ENCODE measurements at regions not wholly inside any gene's neighbourhood (a gene's known extent, or its start where the extent isn't known, plus 50 kb on each side); places are given as distances from the start of the nearest gene placed in this dataset.
"Not testable (repeated sequence)": the region's sequence is repeated elsewhere in the genome, so short reads cannot be mapped to it uniquely, and the experiment has no call there.

- no peak for DNase-seq (ENCODE audit: low spot score)
- in situ Hi-C loops (cut with HindIII; ENCODE audit: low sequenced_read_pairs), result no loop called here
Measured at GRCh38 chr20:52318651-52319050, 127.1 kb upstream of the ZFP64 start.

DNA sequence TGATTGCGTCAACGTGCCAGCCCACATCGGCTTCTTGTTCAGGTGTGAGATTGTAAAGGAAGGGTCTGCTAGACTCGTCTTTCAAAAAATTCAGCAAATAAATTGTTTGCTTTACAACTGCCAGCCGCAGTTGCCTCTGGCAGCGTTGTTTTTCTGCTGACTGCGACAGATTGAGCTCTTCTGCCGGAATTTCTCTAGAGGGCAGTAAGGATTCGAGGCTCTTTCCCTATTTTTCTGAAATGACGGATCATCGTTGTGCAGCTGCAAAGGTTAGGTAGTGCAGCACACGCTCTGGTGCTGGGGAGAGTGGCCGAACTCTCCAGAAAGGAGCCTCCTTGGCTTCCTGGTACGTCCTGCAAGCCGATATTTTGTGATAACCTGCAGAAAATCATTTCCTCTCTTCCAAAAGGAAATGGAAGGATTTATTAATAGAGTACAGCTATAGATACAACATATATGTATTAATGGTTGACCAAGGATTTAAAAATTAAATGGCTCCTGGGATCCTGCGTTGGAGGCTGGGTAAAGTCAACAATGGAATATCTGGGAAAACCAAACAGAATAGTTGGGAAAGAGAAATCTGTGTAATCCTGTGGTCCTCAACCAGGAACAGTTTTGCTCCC is 121.9 kb upstream of the ZFP64 start:
- DNase-seq (ENCODE audit: low spot score), result peak; percentile 33
- in situ Hi-C loops (cut with HindIII; ENCODE audit: low sequenced_read_pairs), result no loop called here

DNA sequence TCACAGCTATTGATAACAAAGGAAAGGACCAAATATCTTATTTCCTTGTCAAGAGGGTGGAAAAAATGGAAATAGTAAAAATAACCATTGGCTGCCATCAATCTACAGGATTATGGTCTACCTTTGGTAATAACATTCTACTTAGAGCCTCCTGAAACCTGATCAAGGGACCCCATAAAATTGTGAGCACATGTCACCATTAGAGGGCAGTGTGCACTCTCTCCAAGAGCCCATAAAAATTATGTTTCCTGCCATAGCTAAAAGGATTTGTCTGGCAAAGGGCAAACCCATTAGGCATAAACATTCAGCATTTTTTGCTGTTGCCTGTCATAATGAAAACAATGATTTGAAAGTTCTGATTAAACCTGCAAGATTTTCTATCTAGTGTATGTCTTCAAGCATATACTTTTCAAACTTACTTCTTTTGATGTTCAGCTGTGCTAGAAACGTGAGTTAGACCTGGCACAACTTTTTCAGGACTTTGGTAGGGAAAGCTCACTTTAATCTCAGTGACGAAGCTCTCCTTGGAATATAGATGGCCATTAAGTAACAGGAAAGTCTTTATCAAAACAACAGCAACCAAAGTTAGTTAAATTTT is 120.7 kb upstream of the ZFP64 start:
- in situ Hi-C loops (cut with HindIII; ENCODE audit: low sequenced_read_pairs), result no loop called here

DNA sequence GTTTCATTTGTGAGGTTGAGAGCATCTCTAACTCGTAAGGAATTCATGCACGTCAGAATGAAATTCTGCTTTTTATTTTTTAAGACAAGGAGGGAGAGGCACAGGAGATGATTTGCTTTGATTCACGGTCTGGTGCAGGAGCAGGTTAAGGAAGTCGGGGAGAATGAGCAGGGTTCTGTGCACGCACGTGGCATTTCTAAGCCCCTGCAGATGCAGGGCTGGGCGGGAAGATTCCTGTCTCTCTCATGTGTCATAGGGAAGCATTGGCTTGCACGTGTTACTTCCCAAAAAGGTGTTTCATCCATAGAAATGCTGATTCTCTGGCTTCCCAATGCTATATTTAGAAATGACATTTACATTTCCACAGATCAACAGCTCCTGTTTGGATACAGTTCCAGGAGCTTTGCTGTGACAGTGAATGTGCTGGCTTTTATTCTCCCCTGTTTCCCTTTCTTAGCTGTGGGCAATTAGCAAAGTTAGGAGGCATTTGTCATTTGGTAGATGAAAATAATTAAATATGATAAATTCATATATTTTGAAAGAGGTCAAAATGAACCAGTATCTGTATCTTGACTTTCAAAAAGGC is 119.7 kb upstream of the ZFP64 start:
- in situ Hi-C loops (cut with HindIII; ENCODE audit: low sequenced_read_pairs), result no loop called here
- peak; percentile 24 for DNase-seq (ENCODE audit: low spot score)

More for the DNA sequence above, 120.7 kb upstream of the ZFP64 start:
- peak; percentile 68 for DNase-seq (ENCODE audit: low spot score)

GRCh38 chr20:52309181-52309580 is 117.6 kb upstream of the ZFP64 start:
- in situ Hi-C loops (cut with HindIII; ENCODE audit: low sequenced_read_pairs), result no loop called here

DNA sequence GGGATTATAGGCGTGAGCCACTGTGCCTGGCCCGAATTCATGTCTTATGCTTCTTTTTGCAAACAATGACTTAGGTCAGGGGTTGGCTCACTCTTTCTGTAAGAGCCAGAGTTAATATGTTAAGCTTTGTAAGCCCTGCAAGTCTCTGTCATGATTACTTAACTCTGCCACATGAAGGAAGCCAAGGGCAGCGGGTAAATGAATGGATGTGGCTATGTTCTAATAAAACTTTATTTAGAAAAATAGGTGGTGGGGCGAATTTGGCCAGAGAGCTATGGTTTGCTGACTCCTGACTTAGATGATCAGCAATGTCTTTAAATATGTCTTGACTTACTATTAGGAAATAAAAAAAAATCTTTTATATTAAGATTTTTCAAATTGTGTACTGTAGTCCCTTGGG is 114.9 kb upstream of the ZFP64 start:
- in situ Hi-C loops (cut with HindIII; ENCODE audit: low sequenced_read_pairs), result no loop called here
- no peak for DNase-seq (ENCODE audit: low spot score)

More at GRCh38 chr20:52309181-52309580, 117.6 kb upstream of the ZFP64 start:
- no peak for DNase-seq (ENCODE audit: low spot score)

DNA sequence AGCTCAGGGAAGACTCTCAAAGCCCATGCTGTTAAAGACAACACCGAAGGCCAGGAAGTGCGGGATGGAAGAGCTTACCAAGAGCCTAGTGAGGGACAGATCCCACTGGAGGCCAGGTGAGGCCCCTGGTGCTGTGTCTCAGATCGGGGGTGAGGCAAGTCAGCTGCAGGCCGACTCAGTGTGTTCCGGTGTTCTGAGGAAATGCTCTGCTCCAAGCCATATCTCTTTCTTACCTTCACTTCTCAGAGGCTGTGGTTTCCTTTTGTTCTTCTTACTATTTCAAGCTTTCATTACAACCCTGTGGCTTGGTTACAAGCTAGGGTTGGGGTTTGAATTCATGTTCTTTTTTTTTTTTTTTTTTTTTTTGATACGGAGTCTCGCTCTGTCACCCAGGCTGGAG is 114.3 kb upstream of the ZFP64 start:
- in situ Hi-C loops (cut with HindIII; ENCODE audit: low sequenced_read_pairs), result no loop called here
- DNase-seq (ENCODE audit: low spot score), result no peak

GRCh38 chr20:52305024-52305645 is 113.6 kb upstream of the ZFP64 start:
- DNase-seq (ENCODE audit: low spot score), result no peak
- in situ Hi-C loops (cut with HindIII; ENCODE audit: low sequenced_read_pairs), result no loop called here

DNA sequence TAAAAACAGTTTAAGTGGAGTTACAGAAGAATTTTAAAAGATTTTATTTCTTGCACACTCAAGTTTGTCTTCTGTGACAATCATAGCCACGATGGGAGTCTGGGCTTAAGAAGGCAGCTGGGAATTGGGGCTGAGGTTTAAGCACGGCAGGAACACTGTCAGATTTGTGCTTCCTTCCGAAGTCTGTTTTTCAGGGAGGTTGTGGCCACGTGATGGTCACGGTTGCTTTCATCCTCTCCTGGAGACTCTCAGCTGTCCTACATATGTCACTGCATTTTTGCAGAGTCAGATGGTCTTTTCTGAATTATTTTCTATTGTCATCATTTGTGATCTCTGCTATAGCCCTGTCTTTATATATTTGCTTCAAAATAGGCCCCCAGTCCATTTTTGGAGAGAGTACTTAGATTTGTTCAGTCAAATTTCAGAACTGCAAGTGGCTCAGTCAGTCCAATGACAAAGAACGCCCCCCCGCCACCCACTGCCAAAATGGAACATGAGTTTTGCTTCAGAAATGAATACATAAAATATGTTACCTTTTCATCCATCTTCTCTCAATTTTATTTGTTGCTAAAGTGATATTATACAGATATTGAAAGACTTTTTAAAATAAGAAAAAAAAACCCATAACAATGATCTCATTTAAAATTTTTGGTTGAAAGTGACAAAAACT is 111.8 kb upstream of the ZFP64 start:
- DNase-seq (ENCODE audit: low spot score), result peak; percentile 59
- in situ Hi-C loops (cut with HindIII; ENCODE audit: low sequenced_read_pairs), result no loop called here

DNA sequence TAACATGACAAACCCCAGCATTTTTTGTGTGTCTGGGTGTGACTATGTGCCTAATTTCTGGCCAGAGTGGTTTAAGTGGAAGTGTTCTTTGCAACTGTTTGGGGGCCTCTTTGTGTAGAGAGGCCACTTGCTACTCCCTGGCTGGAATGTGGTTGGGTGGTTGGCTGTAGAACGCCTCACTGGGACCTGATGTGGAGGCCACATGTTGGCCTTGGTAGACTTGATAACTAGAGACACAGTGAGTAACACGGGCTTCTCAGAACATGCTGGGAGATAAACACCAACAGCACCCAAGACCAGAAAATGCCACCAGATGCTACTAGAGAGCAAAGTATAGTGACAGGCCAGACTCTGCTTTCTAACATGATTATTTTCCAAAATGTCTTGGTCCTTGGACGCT is 111.2 kb upstream of the ZFP64 start:
- peak; percentile 22 for DNase-seq (ENCODE audit: low spot score)
- in situ Hi-C loops (cut with HindIII; ENCODE audit: low sequenced_read_pairs), result no loop called here

DNA sequence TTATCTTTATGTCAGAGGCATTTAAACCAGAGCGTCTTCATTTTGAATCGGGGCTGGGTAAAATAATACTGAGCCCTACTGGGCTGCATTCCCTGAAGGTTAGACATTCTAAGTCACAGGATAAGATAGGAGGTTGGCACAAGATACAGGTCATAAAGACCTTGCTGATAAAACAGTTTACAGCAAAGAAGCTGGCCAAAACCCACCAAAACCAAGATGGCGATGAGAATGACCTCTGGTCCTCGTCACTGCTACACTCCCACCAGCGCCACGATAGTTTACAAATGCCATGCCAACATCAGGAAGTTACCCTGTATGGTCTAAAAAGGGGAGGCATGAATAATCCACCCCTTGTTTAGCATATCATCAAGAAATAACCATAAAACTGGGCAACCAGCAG is 110.5 kb upstream of the ZFP64 start:
- in situ Hi-C loops (cut with HindIII; ENCODE audit: low sequenced_read_pairs); DNase-seq (ENCODE audit: low spot score): not testable (repeated sequence)

GRCh38 chr20:52295556-52295955 is 104.0 kb upstream of the ZFP64 start:
- no peak for DNase-seq (ENCODE audit: low spot score)
- in situ Hi-C loops (cut with HindIII; ENCODE audit: low sequenced_read_pairs), result no loop called here

DNA sequence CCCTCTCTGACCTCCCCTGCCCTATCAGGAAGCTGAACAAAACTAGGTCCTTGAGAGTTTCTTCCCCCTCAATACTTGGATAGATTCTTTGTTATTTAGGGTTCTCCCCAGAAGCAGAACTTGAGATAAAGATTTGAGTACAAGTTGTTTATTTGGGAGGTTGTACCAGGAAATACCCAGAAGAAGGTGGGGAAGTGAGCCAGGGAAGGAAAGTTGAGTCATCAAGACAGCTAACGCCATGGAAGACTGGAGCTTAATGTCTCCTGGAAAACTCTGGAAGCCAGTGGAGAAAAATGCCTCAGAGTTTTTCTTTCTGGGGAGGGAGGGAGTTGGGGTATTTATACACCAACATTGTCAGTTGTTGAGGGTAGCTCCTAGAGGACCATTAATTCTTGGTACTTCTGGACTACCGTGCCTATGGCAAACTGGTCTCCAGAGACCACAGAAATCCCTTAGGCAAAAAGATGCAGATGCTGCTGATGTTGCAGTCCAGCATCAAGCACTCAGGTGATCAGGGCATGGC is 102.6 kb upstream of the ZFP64 start:
- DNase-seq (ENCODE audit: low spot score), result no peak
- in situ Hi-C loops (cut with HindIII; ENCODE audit: low sequenced_read_pairs), result no loop called here

DNA sequence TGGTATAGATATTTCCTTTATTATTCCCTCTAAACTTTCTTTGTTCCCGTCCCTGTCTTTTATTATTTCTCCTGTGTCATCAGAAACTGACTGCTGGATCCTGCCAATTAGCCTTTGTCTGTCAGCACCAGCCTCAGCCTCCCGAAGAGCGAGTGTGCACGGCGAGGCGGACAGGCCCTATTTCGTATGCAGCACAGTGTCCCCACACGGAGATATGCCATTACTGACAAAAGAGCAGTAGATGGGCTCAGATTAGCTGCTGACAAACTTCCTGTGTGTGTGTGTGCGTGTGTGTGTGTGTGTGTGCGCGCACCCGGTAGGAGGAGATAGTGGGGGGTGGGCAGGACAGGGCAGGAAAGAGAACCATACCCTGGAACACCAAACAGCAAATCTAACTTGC is 99.5 kb upstream of the ZFP64 start:
- no peak for DNase-seq (ENCODE audit: low spot score)
- in situ Hi-C loops (cut with HindIII; ENCODE audit: low sequenced_read_pairs), result no loop called here

- in situ Hi-C loops (cut with HindIII; ENCODE audit: low sequenced_read_pairs), result no loop called here
- DNase-seq (ENCODE audit: low spot score), result no peak
Measured at GRCh38 chr20:52290569-52290968, 99.0 kb upstream of the ZFP64 start.

DNA sequence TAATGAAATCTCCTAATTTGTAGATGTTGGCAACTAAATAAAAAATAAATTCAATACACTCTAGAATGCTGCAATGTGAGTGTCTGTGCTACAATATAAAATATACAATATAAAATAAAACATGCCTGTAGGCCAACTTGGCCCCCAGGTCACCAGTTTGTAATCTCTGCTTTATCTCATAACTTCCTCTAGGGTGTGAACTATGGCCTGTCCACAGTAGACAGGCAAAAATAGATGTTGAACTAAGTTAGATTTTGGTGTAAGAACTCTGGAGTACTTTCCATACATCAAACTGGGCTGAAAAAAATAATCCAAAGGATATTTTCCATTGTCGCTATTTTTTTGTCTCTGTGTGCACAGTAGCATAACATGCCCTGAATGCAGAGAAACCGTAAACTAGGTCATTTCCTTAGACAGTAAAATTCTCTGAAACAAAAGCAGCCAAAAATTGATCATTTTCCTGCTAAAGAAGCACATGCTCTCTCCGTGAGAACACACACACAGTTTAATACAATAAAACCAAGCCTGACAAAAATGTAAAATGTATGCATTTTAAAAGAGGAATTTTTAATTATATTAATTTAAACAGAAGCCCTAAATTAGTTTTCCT is 98.5 kb upstream of the ZFP64 start:
- no peak for DNase-seq (ENCODE audit: low spot score)
- in situ Hi-C loops (cut with HindIII; ENCODE audit: low sequenced_read_pairs), result no loop called here

DNA sequence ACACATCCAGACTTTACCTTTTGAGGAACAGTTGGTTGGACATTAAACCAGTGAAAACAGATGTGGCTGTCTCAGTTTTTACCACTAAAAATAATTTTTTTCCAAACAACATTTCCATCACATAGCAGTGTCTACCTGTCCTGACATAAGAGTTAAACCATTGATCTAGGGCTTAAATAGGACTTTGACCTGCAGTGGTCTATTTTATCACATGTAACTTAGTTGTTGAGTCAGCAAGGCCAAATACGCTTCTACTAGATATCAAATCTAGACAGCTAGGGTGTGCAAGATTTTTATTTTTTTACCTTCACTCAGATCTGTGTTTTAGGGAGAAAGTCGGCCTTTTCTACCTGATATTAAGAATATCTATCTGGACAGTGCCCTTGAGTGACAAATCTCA is 88.8 kb upstream of the ZFP64 start:
- no peak for DNase-seq (ENCODE audit: low spot score)
- in situ Hi-C loops (cut with HindIII; ENCODE audit: low sequenced_read_pairs), result no loop called here

- in situ Hi-C loops (cut with HindIII; ENCODE audit: low sequenced_read_pairs), result no loop called here
- no peak for DNase-seq (ENCODE audit: low spot score)
Measured at GRCh38 chr20:52279706-52280105, 88.1 kb upstream of the ZFP64 start.

GRCh38 chr20:52275181-52275691 is 83.7 kb upstream of the ZFP64 start:
- in situ Hi-C loops (cut with HindIII; ENCODE audit: low sequenced_read_pairs), result no loop called here
- no peak for DNase-seq (ENCODE audit: low spot score)

Measured in G401 (cell line).